ENCODE measurements at regions not wholly inside any gene's neighbourhood (a gene's known extent, or its start where the extent isn't known, plus 50 kb on each side); places are given as distances from the start of the nearest gene placed in this dataset.

GRCh38 chr5:71834601-71835000 is 115.5 kb downstream of the CARTPT start:
- H3K27ac ChIP-seq = no peak overlapping the region

GRCh38 chr5:71836084-71836483 is 117.0 kb downstream of the CARTPT start:
- H3K27me3 ChIP-seq (ENCODE audit: insufficient read depth, low read depth, severe bottlenecking) = no peaks in the 10 kb centered on the region
- no peaks in the 10 kb centered on the region for H3K9me3 ChIP-seq (ENCODE audit: severe bottlenecking)
- no peaks in the 10 kb centered on the region for H3K36me3 ChIP-seq
- DNase-seq = no peak
- H3K27ac ChIP-seq = no peak overlapping the region
- TF ChIP-seq CTCF (IDR thresholded peaks at IDR 0.05; ENCODE audit: low read depth, low read length) = 0 out of 2 replicates have a peak, but pooled peaks have one; percentile 9
- H3K4me3 ChIP-seq (ENCODE audit: low read depth, low read length) = no peak overlapping the region

More at GRCh38 chr5:71834601-71835000, 115.5 kb downstream of the CARTPT start:
- no peaks in the 10 kb centered on the region for H3K27me3 ChIP-seq (ENCODE audit: insufficient read depth, low read depth, severe bottlenecking)
- no peaks in the 10 kb centered on the region for H3K9me3 ChIP-seq (ENCODE audit: severe bottlenecking)
- H3K36me3 ChIP-seq = no peaks in the 10 kb centered on the region
- no peak for TF ChIP-seq CTCF (IDR thresholded peaks at IDR 0.05; ENCODE audit: low read depth, low read length)
- no peak overlapping the region for H3K4me3 ChIP-seq (ENCODE audit: low read depth, low read length)
- DNase-seq = no peak

DNA sequence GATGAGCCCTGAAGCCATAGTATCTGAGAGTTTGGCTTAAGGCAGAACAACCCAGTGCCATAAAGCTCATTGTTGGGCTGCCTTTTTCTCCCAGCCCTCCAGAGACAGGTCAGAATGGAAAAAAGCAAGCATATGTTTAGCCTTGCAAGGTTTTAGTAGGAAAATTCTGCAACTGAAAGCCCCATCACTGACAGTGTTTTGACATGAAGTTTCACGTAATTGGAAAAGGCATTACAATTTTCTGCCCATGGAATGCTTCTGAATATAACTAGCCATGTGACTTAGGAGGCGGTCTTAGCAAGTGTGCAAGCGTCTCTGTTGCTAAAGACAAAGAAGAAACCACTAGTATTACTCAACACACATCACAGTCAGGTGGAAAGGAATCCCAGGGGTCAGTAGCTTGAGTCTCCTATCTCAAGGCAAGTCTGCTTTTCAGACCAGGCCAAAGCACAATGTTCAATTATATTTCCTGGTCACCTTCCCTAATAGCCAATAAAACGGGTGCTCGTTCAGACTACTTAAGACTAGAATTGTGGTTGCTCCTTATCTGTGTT is 117.6 kb downstream of the CARTPT start:
- H3K4me3 ChIP-seq (ENCODE audit: low read depth, low read length) = no peak overlapping the region
- no peak for DNase-seq
- H3K36me3 ChIP-seq = no peaks in the 10 kb centered on the region
- no peak for TF ChIP-seq CTCF (IDR thresholded peaks at IDR 0.05; ENCODE audit: low read depth, low read length)
- no peaks in the 10 kb centered on the region for H3K27me3 ChIP-seq (ENCODE audit: insufficient read depth, low read depth, severe bottlenecking)
- H3K9me3 ChIP-seq (ENCODE audit: severe bottlenecking) = no peaks in the 10 kb centered on the region
- H3K27ac ChIP-seq = no peak overlapping the region

- no peak for TF ChIP-seq CTCF (IDR thresholded peaks at IDR 0.05; ENCODE audit: low read depth, low read length)
- H3K27me3 ChIP-seq (ENCODE audit: insufficient read depth, low read depth, severe bottlenecking) = no peaks in the 10 kb centered on the region
- H3K27ac ChIP-seq = no peak overlapping the region
- H3K36me3 ChIP-seq = no peaks in the 10 kb centered on the region
- no peak overlapping the region for H3K4me3 ChIP-seq (ENCODE audit: low read depth, low read length)
- H3K9me3 ChIP-seq (ENCODE audit: severe bottlenecking) = no peaks in the 10 kb centered on the region
- DNase-seq = no peak
Observed at GRCh38 chr5:71838286-71838685, 119.2 kb downstream of the CARTPT start.

- TF ChIP-seq CTCF (IDR thresholded peaks at IDR 0.05; ENCODE audit: low read depth, low read length) = no peak
- Histone ChIP-seq H3K4me3 (ENCODE audit: low read depth, low read length) (no peak overlapping the region), H3K9me3 (ENCODE audit: severe bottlenecking) (no peaks in the 10 kb centered on the region), H3K36me3 (no peaks in the 10 kb centered on the region), H3K27me3 (ENCODE audit: insufficient read depth, low read depth, severe bottlenecking) (no peaks in the 10 kb centered on the region), H3K27ac (no peak overlapping the region)
- peak; percentile 42 for DNase-seq
Observed at GRCh38 chr5:71839096-71839884, 120.2 kb downstream of the CARTPT start.

All from WERI-Rb-1 (cell line).